ENCODE measurements at regions not wholly inside any gene's neighbourhood (a gene's known extent, or its start where the extent isn't known, plus 50 kb on each side); places are given as distances from the start of the nearest gene placed in this dataset.
"Not testable (repeated sequence)": the region's sequence is repeated elsewhere in the genome, so short reads cannot be mapped to it uniquely, and the experiment has no call there.

- in situ Hi-C loops (cut with MboI; ENCODE audit: low sequenced_read_pairs), result no loop called here
Observed at GRCh38 chr11:41675205-41675604, 215.8 kb upstream of the LRRC4C start.

- in situ Hi-C loops (cut with MboI; ENCODE audit: low sequenced_read_pairs), result no loop called here
Observed at GRCh38 chr11:41713030-41713429, 253.6 kb upstream of the LRRC4C start.

- in situ Hi-C loops (cut with MboI; ENCODE audit: low sequenced_read_pairs), result no loop called here
Observed at GRCh38 chr11:41714101-41714500, 254.6 kb upstream of the LRRC4C start.

- in situ Hi-C loops (cut with MboI; ENCODE audit: low sequenced_read_pairs), result no loop called here
Observed at GRCh38 chr11:41716862-41717261, 257.4 kb upstream of the LRRC4C start.

- in situ Hi-C loops (cut with MboI; ENCODE audit: low sequenced_read_pairs), result no loop called here
Observed at GRCh38 chr11:41720761-41721160, 261.3 kb upstream of the LRRC4C start.

- in situ Hi-C loops (cut with MboI; ENCODE audit: low sequenced_read_pairs), result not testable (repeated sequence)
Observed at GRCh38 chr11:41728161-41728560, 268.7 kb upstream of the LRRC4C start.

- in situ Hi-C loops (cut with MboI; ENCODE audit: low sequenced_read_pairs), result no loop called here
Observed at GRCh38 chr11:41775296-41775695, 315.8 kb upstream of the LRRC4C start.

GRCh38 chr11:41779401-41779960 lies 320.0 kb upstream of the LRRC4C start:
- in situ Hi-C loops (cut with MboI; ENCODE audit: low sequenced_read_pairs), result no loop called here

- in situ Hi-C loops (cut with MboI; ENCODE audit: low sequenced_read_pairs), result no loop called here
Observed at GRCh38 chr11:41781441-41781840, 322.0 kb upstream of the LRRC4C start.

GRCh38 chr11:41784513-41785335 lies 325.3 kb upstream of the LRRC4C start:
- in situ Hi-C loops (cut with MboI; ENCODE audit: low sequenced_read_pairs), result no loop called here

- in situ Hi-C loops (cut with MboI; ENCODE audit: low sequenced_read_pairs), result no loop called here
Observed at GRCh38 chr11:41786087-41786486, 326.6 kb upstream of the LRRC4C start.

GRCh38 chr11:41788177-41788576 lies 328.7 kb upstream of the LRRC4C start:
- in situ Hi-C loops (cut with MboI; ENCODE audit: low sequenced_read_pairs), result no loop called here

GRCh38 chr11:41789376-41789775 lies 329.9 kb upstream of the LRRC4C start:
- in situ Hi-C loops (cut with MboI; ENCODE audit: low sequenced_read_pairs), result no loop called here

- in situ Hi-C loops (cut with MboI; ENCODE audit: low sequenced_read_pairs), result no loop called here
Observed at GRCh38 chr11:41795004-41795403, 335.6 kb upstream of the LRRC4C start.

- in situ Hi-C loops (cut with MboI; ENCODE audit: low sequenced_read_pairs), result no loop called here
Observed at GRCh38 chr11:41799754-41800153, 340.3 kb upstream of the LRRC4C start.

- in situ Hi-C loops (cut with MboI; ENCODE audit: low sequenced_read_pairs), result no loop called here
Observed at GRCh38 chr11:41803895-41804294, 344.4 kb upstream of the LRRC4C start.

GRCh38 chr11:41816396-41816795 lies 356.9 kb upstream of the LRRC4C start:
- in situ Hi-C loops (cut with MboI; ENCODE audit: low sequenced_read_pairs), result no loop called here

GRCh38 chr11:41824287-41824686 lies 364.8 kb upstream of the LRRC4C start:
- in situ Hi-C loops (cut with MboI; ENCODE audit: low sequenced_read_pairs), result not testable (repeated sequence)

GRCh38 chr11:41826085-41826484 lies 366.6 kb upstream of the LRRC4C start:
- in situ Hi-C loops (cut with MboI; ENCODE audit: low sequenced_read_pairs), result no loop called here

- in situ Hi-C loops (cut with MboI; ENCODE audit: low sequenced_read_pairs), result no loop called here
Observed at GRCh38 chr11:41836431-41836830, 377.0 kb upstream of the LRRC4C start.

GRCh38 chr11:41842673-41843072 lies 383.2 kb upstream of the LRRC4C start:
- in situ Hi-C loops (cut with MboI; ENCODE audit: low sequenced_read_pairs), result no loop called here

- in situ Hi-C loops (cut with MboI; ENCODE audit: low sequenced_read_pairs), result no loop called here
Observed at GRCh38 chr11:41845066-41845465, 385.6 kb upstream of the LRRC4C start.

- in situ Hi-C loops (cut with MboI; ENCODE audit: low sequenced_read_pairs), result no loop called here
Observed at GRCh38 chr11:41848349-41848748, 388.9 kb upstream of the LRRC4C start.

All from HL-60/S4 treated with phorbol 12-myristate 13-acetate at 8.2 ng/mL for 4 days and 3 days (cell line).